ENCODE measurements at regions not wholly inside any gene's neighbourhood (a gene's known extent, or its start where the extent isn't known, plus 50 kb on each side); places are given as distances from the start of the nearest gene placed in this dataset.
"Not testable (repeated sequence)": the region's sequence is repeated elsewhere in the genome, so short reads cannot be mapped to it uniquely, and the experiment has no call there.

- H3K9me3 ChIP-seq; intact Hi-C loops (cut with micrococcal nuclease; ENCODE audit: unreplicated experiment); H3K4me1 ChIP-seq; CTCF ChIA-PET; H3K36me3 ChIP-seq (ENCODE audit: control insufficient read depth, insufficient read depth, low read length); POLR2A ChIA-PET; DNase-seq; H3K36me3 Mint-ChIP-seq (ENCODE audit: insufficient read depth, unreplicated experiment); H3K9me3 Mint-ChIP-seq (ENCODE audit: unreplicated experiment); H3K4me1 Mint-ChIP-seq (ENCODE audit: low read depth, unreplicated experiment); H3K4me3 Mint-ChIP-seq (ENCODE audit: unreplicated experiment); H3K27me3 ChIP-seq (replicated peaks; ENCODE audit: control insufficient read depth, insufficient read depth, low read length); BruUV-seq (replicated peaks); H3K27me3 Mint-ChIP-seq (ENCODE audit: insufficient read depth, unreplicated experiment); H3K4me3 ChIP-seq (ENCODE audit: low read depth, low read length); H3K27ac Mint-ChIP-seq (ENCODE audit: unreplicated experiment): not testable (repeated sequence)
Measured at GRCh38 chr14:105706701-105707019, 180.3 kb downstream of the TMEM121 start.

- H3K9me3 Mint-ChIP-seq (ENCODE audit: unreplicated experiment); intact Hi-C loops (cut with micrococcal nuclease; ENCODE audit: unreplicated experiment); H3K4me3 Mint-ChIP-seq (ENCODE audit: unreplicated experiment); H3K27ac Mint-ChIP-seq (ENCODE audit: unreplicated experiment); H3K36me3 Mint-ChIP-seq (ENCODE audit: insufficient read depth, unreplicated experiment); H3K4me1 ChIP-seq; H3K36me3 ChIP-seq (ENCODE audit: control insufficient read depth, insufficient read depth, low read length); H3K4me1 Mint-ChIP-seq (ENCODE audit: low read depth, unreplicated experiment); H3K9me3 ChIP-seq; H3K27me3 ChIP-seq (replicated peaks; ENCODE audit: control insufficient read depth, insufficient read depth, low read length); POLR2A ChIA-PET; H3K4me3 ChIP-seq (ENCODE audit: low read depth, low read length); BruUV-seq (replicated peaks); H3K27me3 Mint-ChIP-seq (ENCODE audit: insufficient read depth, unreplicated experiment); CTCF ChIA-PET: not testable (repeated sequence)
- DNase-seq, result peak in 1 of 2 experiments; percentile 17
Measured at GRCh38 chr14:105707099-105707498, 180.7 kb downstream of the TMEM121 start.

GRCh38 chr14:105707723-105708151 lies 181.4 kb downstream of the TMEM121 start:
- peak in 1 of 2 experiments; percentile 5 for DNase-seq
- not testable (repeated sequence) for BruUV-seq (replicated peaks)

GRCh38 chr14:105708251-105709134 lies 182.1 kb downstream of the TMEM121 start:
- H3K36me3 ChIP-seq (ENCODE audit: control insufficient read depth, insufficient read depth, low read length); H3K27me3 ChIP-seq (replicated peaks; ENCODE audit: control insufficient read depth, insufficient read depth, low read length); H3K4me3 ChIP-seq (ENCODE audit: low read depth, low read length); POLR2A ChIA-PET; H3K9me3 Mint-ChIP-seq (ENCODE audit: unreplicated experiment); BruUV-seq (replicated peaks); H3K4me1 ChIP-seq; H3K27me3 Mint-ChIP-seq (ENCODE audit: insufficient read depth, unreplicated experiment); CTCF ChIA-PET; intact Hi-C loops (cut with micrococcal nuclease; ENCODE audit: unreplicated experiment); H3K36me3 Mint-ChIP-seq (ENCODE audit: insufficient read depth, unreplicated experiment); H3K27ac Mint-ChIP-seq (ENCODE audit: unreplicated experiment); H3K4me1 Mint-ChIP-seq (ENCODE audit: low read depth, unreplicated experiment); H3K4me3 Mint-ChIP-seq (ENCODE audit: unreplicated experiment); H3K9me3 ChIP-seq: not testable (repeated sequence)
- peak in 1 of 2 experiments; percentile 19 for DNase-seq

More at GRCh38 chr14:105707723-105708151, 181.4 kb downstream of the TMEM121 start:
- H3K4me1 ChIP-seq; H3K36me3 ChIP-seq (ENCODE audit: control insufficient read depth, insufficient read depth, low read length); H3K36me3 Mint-ChIP-seq (ENCODE audit: insufficient read depth, unreplicated experiment); H3K4me3 Mint-ChIP-seq (ENCODE audit: unreplicated experiment); H3K4me1 Mint-ChIP-seq (ENCODE audit: low read depth, unreplicated experiment); POLR2A ChIA-PET; H3K27me3 Mint-ChIP-seq (ENCODE audit: insufficient read depth, unreplicated experiment); CTCF ChIA-PET; H3K27ac Mint-ChIP-seq (ENCODE audit: unreplicated experiment); intact Hi-C loops (cut with micrococcal nuclease; ENCODE audit: unreplicated experiment); H3K27me3 ChIP-seq (replicated peaks; ENCODE audit: control insufficient read depth, insufficient read depth, low read length); H3K4me3 ChIP-seq (ENCODE audit: low read depth, low read length); H3K9me3 ChIP-seq; H3K9me3 Mint-ChIP-seq (ENCODE audit: unreplicated experiment): not testable (repeated sequence)
